AG04449 (cell line): ENCODE measurements at regions not wholly inside any gene's neighbourhood (a gene's known extent, or its start where the extent isn't known, plus 50 kb on each side); places are given as distances from the start of the nearest gene placed in this dataset.
A peak's percentile ranks its signal among the peaks of the same experiment; 100 is the strongest.

ENCODE experiments used
- CTCF ChIA-PET: fragments of 350-600 bp; formaldehyde crosslinking; extraction: SDS; loops from one replicate; lab custom pipeline; 2021; ENCODE audit warnings: antibody characterized with exemption; lab: Yijun Ruan, JAX
- POLR2A ChIA-PET: fragments of 400-600, 350-600 bp; formaldehyde crosslinking; extraction: SDS; loops from one replicate; lab custom pipeline; 2020; ENCODE audit warnings: antibody characterized with exemption, inconsistent platforms; lab: Yijun Ruan, JAX
- DNase-seq: peaks from one replicate; pipeline ENCODE4 v3.0.0-alpha.2; 2010; ENCODE audit warnings: low read depth, low spot score
- H3K4me3 ChIP-seq: 2 replicates; pipeline ENCODE4 v1.5.1; 2011; ENCODE audit warnings: low read depth, mild to moderate bottlenecking, control low read depth, low read length
- TF ChIP-seq, protein P1 (sequence below): IDR thresholded peaks from one replicate; pipeline ENCODE4 v1.5.1; 2011; ENCODE audit warnings: mild to moderate bottlenecking, moderate library complexity, low read length, control low read depth, inconsistent platforms; ENCODE audit not compliant: insufficient read depth; ENCODE audit errors: missing control alignments

DNA sequence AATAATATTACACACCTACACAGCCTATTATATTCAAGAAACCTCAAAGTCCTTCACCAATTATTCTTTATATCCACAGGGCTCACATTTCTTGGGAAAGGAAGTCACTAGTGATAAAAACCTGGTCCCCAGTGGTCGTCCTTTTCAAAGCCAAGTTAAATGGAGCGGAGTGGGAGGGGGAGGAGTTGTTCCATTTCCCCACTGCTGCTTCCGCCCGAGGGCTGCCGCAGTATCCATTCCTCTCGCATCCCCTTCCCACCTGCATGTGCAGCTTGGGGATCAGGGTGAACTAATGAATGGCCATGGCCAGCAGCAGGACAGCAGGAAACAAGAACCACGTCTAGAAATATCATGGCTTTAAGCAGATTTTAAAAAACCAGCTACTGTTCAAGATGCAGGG, 76.4 kb upstream of the SEMA6D start:
- ChIA-PET CTCF (no interaction called here), POLR2A (no interaction called here)
- DNase-seq: no peak
- H3K4me3 ChIP-seq: no peak overlapping the region
- TF ChIP-seq, protein P1, sequence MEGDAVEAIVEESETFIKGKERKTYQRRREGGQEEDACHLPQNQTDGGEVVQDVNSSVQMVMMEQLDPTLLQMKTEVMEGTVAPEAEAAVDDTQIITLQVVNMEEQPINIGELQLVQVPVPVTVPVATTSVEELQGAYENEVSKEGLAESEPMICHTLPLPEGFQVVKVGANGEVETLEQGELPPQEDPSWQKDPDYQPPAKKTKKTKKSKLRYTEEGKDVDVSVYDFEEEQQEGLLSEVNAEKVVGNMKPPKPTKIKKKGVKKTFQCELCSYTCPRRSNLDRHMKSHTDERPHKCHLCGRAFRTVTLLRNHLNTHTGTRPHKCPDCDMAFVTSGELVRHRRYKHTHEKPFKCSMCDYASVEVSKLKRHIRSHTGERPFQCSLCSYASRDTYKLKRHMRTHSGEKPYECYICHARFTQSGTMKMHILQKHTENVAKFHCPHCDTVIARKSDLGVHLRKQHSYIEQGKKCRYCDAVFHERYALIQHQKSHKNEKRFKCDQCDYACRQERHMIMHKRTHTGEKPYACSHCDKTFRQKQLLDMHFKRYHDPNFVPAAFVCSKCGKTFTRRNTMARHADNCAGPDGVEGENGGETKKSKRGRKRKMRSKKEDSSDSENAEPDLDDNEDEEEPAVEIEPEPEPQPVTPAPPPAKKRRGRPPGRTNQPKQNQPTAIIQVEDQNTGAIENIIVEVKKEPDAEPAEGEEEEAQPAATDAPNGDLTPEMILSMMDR: no peak

DNA sequence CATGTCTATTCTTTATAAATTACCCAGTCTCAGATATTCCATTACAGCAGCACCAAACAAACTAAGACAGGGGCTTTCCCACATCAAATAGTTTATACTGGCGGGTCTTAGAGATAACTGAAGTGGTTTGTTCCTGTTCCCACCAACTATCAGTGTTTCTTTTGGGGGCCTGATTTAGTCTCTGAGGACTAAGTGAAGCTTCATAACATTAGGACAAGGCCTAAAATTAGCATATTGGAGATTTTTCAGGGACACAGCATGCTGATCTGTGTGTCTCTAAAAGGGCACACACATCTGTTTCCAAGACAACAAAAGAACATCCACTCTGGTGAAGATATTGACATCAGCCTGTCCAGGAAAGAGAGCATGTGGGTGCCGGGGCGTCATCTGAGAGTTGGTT, 72.6 kb upstream of the SEMA6D start:
- no peak for DNase-seq
- H3K4me3 ChIP-seq: no peak overlapping the region
- TF ChIP-seq, protein P1: no peak
- ChIA-PET POLR2A (no interaction called here), CTCF (no interaction called here)

DNA sequence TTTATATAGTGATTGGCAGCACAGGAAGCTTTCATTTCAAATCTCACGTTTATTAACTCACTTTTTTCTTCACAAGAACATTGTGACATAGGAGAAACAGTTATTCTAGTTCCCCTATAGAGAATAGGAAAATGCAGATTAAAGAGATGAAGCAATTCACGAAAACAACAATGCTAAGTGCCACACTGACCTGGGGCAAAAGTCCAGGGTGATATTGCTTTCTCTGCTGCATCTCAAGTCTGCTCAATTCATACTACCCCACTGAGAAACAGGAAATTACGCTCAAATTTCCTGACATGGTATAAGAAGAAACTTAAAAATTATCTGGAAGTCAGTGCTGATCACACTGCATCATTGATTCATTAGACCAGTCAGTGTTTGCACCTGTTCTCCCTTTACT, 66.7 kb upstream of the SEMA6D start:
- CTCF ChIA-PET: no interaction called here
- DNase-seq: no peak
- TF ChIP-seq, protein P1: no peak
- POLR2A ChIA-PET: no interaction called here
- H3K4me3 ChIP-seq: no peak overlapping the region

DNA sequence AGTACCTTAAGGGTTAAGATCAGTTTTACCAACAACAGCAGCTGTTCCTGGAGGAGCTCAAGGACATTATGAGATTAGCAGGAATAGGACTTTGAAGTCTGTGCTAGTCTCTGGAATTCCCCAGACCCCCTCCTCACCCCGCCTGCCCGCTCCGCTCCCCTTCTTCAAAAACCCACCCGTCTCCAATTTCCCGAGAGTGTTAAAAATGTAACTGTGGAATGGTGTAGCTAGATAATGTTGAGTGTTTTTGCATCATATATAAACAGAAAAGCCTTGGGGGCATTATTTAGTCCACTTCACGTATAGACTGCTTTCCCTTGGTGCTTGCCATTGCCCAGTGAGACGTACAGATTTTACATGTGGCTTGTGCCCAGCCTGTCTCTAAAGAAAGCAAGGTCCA, 65.0 kb upstream of the SEMA6D start:
- ChIA-PET CTCF (interaction anchor here (1.2 kb wide), 1 partner anchor 633 kb away, joined by 4 read pairs; no protein-coding TSS in a partner anchor), POLR2A (no interaction called here)
- H3K4me3 ChIP-seq: no peak overlapping the region
- DNase-seq: no peak
- TF ChIP-seq, protein P1: no peak

DNA sequence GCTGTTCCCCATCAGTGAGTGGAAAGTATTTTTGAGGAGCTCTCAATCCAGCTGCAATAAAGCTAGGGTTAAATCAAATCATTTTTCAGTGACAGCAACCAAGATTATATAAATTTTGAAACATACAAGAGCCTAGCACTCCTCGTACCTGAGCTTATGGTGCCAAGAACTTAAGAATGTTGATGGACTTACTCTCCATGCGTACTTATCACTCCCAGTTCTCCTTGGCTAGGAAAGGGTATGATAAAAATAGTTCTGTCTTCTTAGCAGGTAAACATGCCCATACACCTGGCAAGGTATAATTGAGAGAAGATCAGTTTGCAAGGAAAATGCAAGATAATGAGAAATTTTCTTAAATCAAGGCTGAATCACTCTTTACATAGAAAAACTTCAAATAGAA, 64.5 kb upstream of the SEMA6D start:
- TF ChIP-seq, protein P1: no peak
- CTCF ChIA-PET: interaction anchor here (1.2 kb wide), 1 partner anchor 632 kb away, joined by 4 read pairs; no protein-coding TSS in a partner anchor
- H3K4me3 ChIP-seq: no peak overlapping the region
- POLR2A ChIA-PET: no interaction called here
- no peak for DNase-seq

DNA sequence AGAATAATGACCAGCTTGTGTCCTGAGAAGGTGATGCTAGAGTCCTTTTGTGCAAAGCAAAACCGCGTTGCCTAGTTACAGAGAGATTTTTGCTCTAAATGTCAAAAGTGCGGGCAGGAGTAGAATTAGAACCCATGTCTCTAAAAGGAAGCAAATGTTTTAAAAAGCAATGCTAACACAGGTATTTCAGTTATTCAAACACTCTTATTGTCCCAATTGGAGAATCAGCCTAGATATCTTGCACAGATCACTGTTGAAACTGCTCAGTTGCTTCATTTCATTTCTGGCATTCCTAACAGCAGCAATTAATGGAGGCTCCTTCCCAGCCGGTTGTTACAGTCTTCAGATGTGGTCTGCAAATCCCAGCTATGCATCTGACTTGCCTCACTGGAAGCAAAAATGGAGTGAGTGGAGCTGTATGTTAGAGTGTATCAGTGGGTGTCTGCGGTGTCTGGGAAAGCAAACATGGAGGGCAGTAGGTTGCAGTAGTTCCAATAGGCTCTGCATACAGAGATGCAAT, 55.6 kb upstream of the SEMA6D start:
- peak; percentile 17 for DNase-seq
- H3K4me3 ChIP-seq: no peak overlapping the region
- POLR2A ChIA-PET: no interaction called here
- CTCF ChIA-PET: no interaction called here
- TF ChIP-seq, protein P1: no peak
